ENCODE measurements at regions not wholly inside any gene's neighbourhood (a gene's known extent, or its start where the extent isn't known, plus 50 kb on each side); places are given as distances from the start of the nearest gene placed in this dataset.
"Not testable (repeated sequence)": the region's sequence is repeated elsewhere in the genome, so short reads cannot be mapped to it uniquely, and the experiment has no call there.

GRCh38 chr2:8587920-8588830 lies 93.7 kb upstream of the ID2 start:
- DNase-seq = no peak

- DNase-seq = no peak
Measured at GRCh38 chr2:8588831-8589191, 93.0 kb upstream of the ID2 start.

DNA sequence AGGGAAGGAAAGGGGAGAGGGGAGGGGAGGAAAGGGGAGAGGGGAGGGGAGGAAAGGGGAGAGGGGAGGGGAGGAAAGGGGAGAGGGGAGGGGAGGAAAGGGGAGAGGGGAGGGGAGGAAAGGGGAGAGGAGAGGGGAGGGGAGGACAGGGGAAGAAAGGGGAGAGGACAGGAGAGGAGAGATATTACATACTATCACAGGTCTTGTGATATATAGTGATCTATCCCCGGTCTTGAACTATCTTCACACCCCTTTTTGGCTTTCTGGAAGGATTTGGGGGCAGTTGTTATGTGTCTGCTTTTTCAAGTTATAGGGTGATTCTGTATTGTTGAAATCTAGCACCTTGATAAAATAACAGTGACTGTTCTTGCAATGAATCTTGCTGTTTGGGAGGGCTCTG lies 92.1 kb upstream of the ID2 start:
- no peak for DNase-seq

DNA sequence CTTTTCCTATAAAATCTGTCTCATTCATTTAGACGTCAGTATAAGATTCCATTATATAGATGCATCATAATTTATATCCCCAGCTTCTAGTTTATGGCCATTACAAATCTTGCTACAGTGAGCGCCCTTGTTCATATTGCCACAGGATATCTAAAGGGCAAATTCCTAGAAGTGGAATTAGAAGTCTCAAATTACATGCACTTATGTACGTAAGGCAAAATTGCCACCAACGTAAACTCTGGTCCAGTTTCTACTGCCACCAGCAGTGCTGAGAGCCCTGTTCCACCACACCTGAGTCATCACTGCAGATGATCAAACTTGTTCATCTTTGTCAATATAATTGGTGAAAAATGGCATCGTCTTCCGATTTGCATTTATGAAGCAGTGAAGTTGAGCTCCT lies 90.9 kb upstream of the ID2 start:
- peak; percentile 49 to 68 for DNase-seq

DNA sequence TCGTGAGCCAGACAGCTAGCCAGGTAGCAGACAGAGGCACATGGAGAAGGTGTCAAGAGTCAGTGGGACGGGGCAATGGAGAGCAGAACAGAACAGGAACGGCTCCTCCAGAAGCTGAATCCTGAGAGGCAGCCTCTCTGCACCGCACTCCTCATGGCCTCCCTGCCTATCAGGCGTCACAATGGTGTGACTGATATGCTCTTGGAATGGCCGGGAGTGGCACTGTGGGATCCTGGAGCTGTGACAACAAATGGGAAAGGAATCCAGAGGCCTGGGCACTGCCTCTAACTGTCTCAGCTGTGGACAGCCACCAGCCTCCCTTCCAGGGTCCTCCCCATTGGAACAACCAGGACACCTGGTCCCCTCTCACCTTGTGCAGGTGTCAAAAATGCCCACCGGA lies 89.1 kb upstream of the ID2 start:
- DNase-seq = no peak

- DNase-seq = no peak
Measured at GRCh38 chr2:8593243-8593642, 88.6 kb upstream of the ID2 start.

DNA sequence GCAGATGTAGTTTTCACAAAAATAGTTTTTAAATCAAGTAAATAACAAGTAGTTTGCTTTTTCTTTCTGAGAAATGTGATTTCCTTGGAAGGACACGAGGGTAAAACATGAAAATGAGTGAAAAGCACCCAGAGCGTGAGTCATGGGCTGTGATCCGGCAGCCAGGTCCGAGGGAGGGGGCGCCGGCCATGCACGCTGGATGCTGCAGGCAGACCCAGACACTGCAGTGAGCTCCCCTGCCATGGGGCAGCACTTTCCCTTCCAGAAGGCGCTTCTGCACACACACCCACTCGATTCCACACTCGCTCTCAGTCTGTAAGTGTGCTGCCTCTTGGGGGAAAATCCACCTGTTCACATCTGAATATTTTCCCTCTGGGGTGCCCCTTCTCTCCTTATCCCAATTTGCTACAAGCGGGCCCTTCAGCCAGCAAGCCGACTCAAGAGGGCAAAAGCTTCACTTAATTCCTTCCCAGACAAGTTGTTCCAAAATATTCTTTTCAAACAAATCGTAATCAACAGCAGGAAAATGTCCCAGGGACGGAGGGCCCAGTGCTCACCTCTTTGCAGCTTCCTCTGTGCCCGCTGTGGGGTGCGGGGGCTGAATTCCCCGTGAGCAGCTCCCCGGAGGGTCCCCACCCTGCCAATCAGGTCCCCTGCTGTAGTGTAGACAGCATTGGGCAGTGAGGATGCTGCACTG lies 87.0 kb upstream of the ID2 start:
- DNase-seq = no peak

GRCh38 chr2:8595428-8595805 lies 86.4 kb upstream of the ID2 start:
- DNase-seq = no peak

DNA sequence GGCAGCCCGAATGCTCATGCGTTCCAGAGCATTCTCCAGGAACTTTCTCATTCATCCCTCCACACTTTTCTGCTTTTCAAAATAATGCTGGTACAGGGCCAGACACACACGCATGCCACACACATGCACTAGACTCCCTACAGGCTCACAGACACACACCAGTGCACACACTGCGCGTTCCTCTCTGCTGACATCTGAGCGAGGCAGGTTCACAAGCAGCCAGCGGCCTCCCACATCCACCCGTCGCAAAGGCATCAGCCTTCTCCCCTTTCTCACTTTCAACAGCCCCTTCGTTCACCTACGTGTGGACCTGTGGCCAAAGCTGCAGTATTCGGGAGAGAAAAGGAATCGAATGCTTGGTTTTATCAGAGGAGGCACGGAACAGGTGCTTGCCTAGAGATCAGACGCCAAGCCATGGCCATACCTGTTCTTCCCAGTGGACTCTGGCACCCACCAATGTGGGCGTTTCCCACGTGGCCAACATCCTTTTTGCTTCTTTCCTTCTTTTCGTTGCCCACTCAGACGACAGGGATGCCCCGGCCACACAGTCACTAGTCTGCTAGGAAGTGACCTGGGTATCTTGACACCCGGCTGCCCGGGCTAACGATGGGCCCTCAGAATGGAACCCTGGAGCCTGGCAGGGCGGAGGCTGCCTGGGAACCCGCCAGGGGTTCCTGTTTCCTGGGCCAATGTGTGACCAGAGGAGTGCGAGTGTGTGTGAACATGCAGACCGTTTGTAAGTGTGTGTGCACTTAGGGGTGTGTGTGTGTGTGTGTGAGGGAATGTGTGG lies 85.8 kb upstream of the ID2 start:
- DNase-seq = no peak

DNA sequence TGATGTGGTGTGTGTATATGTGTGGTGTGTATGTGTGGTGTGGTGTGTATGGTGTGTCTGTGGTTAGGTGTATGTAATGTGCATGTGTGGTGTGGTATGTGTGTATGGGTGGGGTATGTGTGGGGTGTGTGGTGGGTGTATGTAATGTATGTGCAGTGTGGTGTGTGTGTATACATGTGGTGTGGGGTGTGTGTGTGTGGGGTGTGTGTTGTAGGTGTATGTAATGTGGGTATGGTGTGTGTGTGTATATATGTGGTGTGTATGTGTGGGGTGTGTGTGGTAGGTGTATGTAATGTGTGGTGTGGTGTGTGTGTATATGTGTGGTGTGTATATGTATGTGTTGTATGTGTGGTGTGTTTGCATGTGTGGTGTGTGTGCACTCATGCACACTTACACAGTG lies 84.8 kb upstream of the ID2 start:
- DNase-seq = no peak

- no peak for DNase-seq
Measured at GRCh38 chr2:8597559-8598225, 84.2 kb upstream of the ID2 start.

GRCh38 chr2:8598295-8599165 lies 83.3 kb upstream of the ID2 start:
- no peak for DNase-seq

DNA sequence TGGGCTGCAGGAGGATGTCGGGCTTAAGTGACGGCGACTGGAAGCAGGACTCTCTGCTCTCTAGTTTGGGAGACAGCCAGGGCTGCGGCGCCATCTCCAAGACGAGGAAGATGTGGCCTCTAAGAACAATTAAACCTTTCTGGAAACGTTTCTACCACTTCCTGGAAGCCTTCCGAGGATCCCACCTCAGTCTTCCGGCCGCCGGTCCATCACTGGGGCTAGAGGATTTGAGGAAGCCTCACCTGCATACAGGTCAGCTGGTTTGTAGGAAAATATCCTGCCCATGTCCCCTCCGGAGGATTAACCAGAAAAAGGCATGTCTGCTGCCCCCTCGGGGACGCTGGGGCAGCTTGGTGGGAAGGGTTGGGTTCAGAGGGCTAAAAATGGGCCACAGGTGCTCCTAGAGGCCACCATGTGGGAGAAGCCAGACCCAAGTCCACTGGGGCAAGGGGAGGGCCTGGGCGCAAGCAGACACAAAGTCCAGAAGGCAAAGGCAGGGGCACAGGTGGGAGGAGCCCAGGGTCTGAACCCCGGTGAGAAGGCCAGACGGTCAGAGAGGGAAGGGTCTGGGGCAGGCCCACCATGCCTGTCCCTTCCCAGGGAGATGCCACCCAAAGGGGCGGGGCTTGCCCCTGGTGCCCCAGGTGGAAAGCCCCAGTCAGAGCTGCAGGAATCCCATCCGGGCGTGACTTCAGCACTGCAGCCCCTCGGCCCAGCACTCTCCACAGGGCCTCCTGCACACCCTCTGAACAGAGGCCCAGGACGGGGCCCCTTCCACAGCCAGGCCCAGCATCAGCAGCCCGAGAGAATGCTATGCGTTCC lies 82.2 kb upstream of the ID2 start:
- DNase-seq = no peak

GRCh38 chr2:8600456-8600855 lies 81.4 kb upstream of the ID2 start:
- no peak for DNase-seq

DNA sequence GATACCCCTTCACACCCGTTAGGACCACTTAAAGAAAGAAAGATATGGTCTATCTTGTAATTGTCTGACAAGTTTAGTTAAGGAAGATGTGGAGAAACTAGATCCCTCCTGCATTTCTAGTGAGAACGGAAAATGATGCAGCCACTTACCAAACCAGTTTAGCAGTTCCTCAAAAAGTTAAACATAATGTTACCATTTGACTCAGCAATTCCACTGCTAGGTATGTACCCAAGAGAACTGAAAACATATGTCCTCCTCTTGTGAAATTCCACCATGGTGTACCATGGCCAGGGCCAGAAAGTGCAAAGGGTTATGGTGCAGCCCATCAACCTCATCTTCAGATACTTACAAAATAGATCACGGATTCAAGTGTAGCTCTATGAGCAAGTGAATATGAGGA lies 79.0 kb upstream of the ID2 start:
- DNase-seq = no peak

GRCh38 chr2:8603356-8603755 lies 78.5 kb upstream of the ID2 start:
- DNase-seq = not testable (repeated sequence)

- no peak for DNase-seq
Measured at GRCh38 chr2:8604262-8604661, 77.6 kb upstream of the ID2 start.

- DNase-seq = no peak
Measured at GRCh38 chr2:8605351-8606065, 76.3 kb upstream of the ID2 start.

DNA sequence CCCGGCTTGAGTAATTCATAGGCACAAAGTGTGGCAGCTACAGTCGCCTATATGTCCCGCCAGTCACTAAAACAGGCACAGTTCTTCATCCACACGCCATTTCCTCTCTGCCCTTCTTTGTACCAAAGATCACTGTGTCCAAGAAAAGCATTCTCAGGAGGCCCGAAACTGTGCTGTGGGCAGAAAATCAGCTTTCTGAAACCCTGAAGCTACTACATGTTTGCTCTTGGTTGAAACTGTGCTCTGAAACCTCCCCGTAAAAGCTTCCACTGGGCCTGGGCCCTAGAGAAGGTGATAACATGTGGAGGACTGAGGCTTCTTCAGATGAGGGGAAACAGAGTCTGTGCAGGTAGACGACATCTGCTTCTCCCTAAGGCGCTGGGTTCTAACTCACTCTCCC lies 75.6 kb upstream of the ID2 start:
- no peak for DNase-seq
